Activated naive CD4-positive, alpha-beta T cell treated with anti-CD3 and anti-CD28 coated beads, Interleukin-2, amount 10 ng/mL, durations not matched to agents 7 days and 5 days (primary cell): ENCODE measurements at regions not wholly inside any gene's neighbourhood (a gene's known extent, or its start where the extent isn't known, plus 50 kb on each side); places are given as distances from the start of the nearest gene placed in this dataset.
A peak's percentile ranks its signal among the peaks of the same experiment; 100 is the strongest.

ENCODE experiments used
- CTCF ChIA-PET: fragments of 350-600 bp; sonication (Branson Sonifier 250); formaldehyde crosslinking; loops from one replicate; lab custom pipeline; 2021; ENCODE audit warnings: antibody characterized with exemption; lab: Charles Lee
- DNase-seq: peaks from one replicate; pipeline ENCODE4 v3.0.0-alpha.2; 2020
- H3K27ac Mint-ChIP-seq: one replicate; pipeline ENCODE4 v1.8.0; 2021; ENCODE audit warnings: mild to moderate bottlenecking, moderate library complexity, mixed read lengths
- H3K27me3 Mint-ChIP-seq: one replicate; pipeline ENCODE4 v1.8.0; 2021; ENCODE audit warnings: mild to moderate bottlenecking, mixed read lengths
- H3K36me3 Mint-ChIP-seq: one replicate; pipeline ENCODE4 v1.8.0; 2021; ENCODE audit warnings: mixed read lengths
- H3K4me1 Mint-ChIP-seq: one replicate; pipeline ENCODE4 v1.8.0; 2021; ENCODE audit warnings: mixed read lengths
- H3K4me3 Mint-ChIP-seq: one replicate; pipeline ENCODE4 v1.8.0; 2021; ENCODE audit warnings: mild to moderate bottlenecking, moderate library complexity, mixed read lengths
- H3K9me3 Mint-ChIP-seq: one replicate; pipeline ENCODE4 v1.8.0; 2021; ENCODE audit warnings: mixed read lengths

DNA sequence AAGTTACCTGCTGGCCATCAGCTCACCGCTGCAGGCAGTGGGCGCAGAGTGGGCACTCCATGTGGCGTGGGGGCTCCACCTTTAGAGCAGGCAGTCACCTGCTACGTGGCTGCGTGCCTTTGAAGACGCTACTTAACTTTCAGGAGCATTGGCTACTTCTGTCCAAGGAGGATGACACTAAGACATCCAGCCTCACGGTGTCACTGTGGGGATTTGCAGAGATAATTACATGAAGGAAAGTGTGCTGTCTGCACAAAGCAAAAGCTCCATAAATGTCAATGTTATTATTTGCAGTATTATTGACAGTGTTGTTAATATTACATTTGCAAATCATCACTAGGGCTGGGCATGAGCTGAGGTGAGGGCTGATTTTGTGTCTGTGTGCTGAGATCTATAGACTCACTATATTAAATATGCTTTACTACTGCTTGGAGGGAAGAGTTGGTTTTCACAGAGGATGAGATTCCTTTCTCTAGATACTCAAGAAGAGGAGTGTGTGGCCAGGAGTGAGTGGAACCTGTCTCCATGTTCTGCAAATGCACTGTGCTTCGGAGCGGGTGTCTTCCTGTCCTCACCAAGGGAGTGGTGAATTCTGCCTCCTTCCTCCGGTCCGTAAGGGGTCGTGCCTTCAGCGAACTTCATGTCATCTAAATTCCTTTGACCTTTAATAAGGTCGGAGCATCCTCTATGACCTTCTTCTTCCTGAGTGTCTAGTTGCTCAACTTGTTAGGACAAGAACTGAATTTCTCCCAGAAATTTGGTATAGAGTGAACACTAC is 165.8 kb upstream of the SYNDIG1 start:
- Mint-ChIP-seq H3K36me3 (no peaks in the 10 kb centered on the region), H3K27me3 (peaks cover 24% of the 10 kb centered on the region), H3K4me1 (peaks cover 6% of the 10 kb centered on the region), H3K9me3 (no peaks in the 10 kb centered on the region), H3K27ac (no peak overlapping the region), H3K4me3 (no peak overlapping the region)
- CTCF ChIA-PET, result interaction anchor here (0.5 to 1.2 kb wide), 2 partner anchors 20 to 485 kb away, joined by 3 read pairs; no protein-coding TSS in a partner anchor
- DNase-seq, result peak; percentile 31

DNA sequence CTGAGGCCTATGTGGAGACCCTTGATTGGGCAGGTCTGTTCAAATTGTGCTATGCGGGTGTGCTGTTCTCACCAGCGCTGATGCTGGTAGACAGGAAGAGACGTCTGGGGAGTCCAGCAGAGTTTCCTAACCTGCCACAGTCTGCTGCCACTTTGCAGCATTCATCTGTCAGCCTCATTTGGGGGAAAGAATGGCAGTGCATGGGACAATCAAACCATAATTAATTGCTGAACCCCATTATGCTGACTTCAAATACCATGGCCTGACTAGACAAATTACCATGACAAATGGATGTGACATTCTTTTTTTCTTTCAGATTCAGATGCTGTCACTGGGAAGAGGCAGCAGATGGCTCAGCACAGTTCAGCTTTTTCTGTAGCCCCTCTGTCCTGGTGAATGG is 171.4 kb upstream of the SYNDIG1 start:
- Mint-ChIP-seq H3K36me3 (no peaks in the 10 kb centered on the region), H3K4me3 (no peak overlapping the region), H3K27ac (no peak overlapping the region), H3K9me3 (no peaks in the 10 kb centered on the region), H3K27me3 (peaks cover 17% of the 10 kb centered on the region), H3K4me1 (no peaks in the 10 kb centered on the region)
- DNase-seq, result no peak
- CTCF ChIA-PET, result no interaction called here

DNA sequence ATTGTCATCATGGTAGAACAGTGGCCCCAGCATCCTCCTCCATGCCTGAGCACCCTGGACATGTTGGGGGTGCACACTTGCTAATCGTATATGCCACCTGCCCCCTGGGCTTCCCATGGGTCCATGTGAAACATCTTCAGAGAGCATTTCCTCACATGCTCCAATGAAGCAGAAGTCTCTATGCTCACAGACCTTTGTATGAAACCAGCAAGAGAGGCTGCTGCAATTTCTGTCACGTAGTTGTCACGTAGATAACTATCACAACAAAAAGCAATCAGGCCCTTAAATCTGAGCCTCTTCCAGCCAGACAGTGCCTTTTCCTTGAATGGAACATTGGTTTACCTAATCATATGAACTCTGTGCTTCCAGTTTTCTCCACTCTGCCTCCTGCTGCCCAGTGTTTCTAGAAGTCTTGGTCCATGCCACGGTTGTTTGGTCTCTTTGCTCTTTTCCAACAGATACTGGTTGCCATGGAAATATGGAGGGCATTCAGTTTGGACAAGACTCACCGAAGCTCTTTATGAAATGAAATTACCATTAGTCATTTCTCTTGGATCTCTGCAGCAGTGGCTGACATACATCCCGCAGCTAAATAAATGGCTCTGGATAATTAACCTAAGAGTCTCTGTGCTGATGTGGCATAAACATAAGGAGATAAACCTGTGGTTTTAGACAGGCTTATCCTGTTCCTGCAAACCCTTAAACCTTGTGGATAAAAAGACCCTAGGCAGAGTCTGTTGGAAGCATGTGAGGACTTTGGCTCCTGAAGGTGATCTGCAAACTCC is 172.8 kb upstream of the SYNDIG1 start:
- Mint-ChIP-seq H3K36me3 (no peaks in the 10 kb centered on the region), H3K9me3 (no peaks in the 10 kb centered on the region), H3K4me3 (no peak overlapping the region), H3K4me1 (peaks cover under 1% of the 10 kb centered on the region), H3K27me3 (peaks cover 7% of the 10 kb centered on the region), H3K27ac (no peak overlapping the region)
- CTCF ChIA-PET, result interaction anchor here (1.1 kb wide), 1 partner anchor 20 kb away, joined by 3 read pairs; no protein-coding TSS in a partner anchor
- DNase-seq, result no peak

DNA sequence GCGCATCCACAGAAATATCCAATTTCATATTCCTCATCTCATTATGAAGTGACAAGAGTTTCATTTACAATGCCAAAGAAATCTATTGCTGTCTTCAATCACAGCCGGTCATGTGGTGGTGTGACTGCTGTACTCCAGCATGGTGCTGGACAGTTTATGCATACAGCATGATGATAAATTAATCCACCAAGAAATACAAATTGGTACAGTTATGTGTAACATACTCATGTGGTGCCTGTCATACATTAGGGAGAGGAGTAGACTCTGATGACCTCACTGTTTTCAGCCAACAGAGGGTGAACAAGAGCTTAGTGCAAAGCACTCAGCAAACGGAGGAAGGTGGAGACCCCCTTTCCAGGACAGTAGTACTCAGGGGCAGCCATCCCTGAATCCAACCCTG is 178.4 kb upstream of the SYNDIG1 start:
- H3K27ac Mint-ChIP-seq, result no peak overlapping the region
- no peaks in the 10 kb centered on the region for H3K27me3 Mint-ChIP-seq
- H3K36me3 Mint-ChIP-seq, result peaks cover 1% of the 10 kb centered on the region
- DNase-seq, result no peak
- H3K4me3 Mint-ChIP-seq, result no peak overlapping the region
- peaks cover 5% of the 10 kb centered on the region for H3K9me3 Mint-ChIP-seq
- H3K4me1 Mint-ChIP-seq, result peaks cover 27% of the 10 kb centered on the region
- CTCF ChIA-PET, result interaction anchor here (0.8 to 1.3 kb wide), 2 partner anchors 19 to 20 kb away, joined by 3 read pairs; no protein-coding TSS in a partner anchor

DNA sequence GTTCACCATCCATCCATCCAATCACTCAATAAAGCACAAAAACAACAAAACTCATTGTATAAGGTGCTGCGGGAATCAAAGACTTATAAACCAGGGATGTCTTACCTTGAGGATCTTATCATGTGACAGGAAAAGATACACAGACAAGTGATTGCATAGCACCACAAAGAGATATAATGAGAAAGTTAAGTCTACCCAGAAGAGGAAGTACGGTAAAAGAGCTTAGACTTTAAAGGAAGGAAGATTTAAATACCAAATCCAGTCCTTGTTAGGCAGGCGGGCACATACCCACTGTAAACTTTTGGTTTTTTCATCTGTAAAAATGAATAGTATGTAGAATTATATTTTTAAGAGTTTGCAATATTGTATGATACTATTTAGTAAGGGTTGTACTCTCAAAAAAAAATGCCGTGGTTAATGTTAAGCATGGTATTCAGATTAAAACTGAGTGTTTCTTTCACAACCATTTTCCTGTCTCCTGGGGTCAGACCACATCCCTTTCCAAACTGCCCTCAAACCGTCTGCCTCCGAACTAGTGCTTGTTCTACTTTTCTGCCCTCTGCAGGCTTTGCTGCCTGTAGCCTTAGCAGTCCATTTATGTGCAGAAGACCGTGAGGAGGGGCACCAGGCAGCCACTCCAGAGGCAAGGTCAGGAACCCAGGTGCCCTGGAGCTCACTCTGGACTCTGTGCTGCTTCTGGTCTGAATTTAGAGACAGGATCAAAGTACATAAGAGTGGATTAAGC is 179.5 kb upstream of the SYNDIG1 start:
- DNase-seq, result peak; percentile 65
- CTCF ChIA-PET, result interaction anchor here (0.8 to 1.3 kb wide), 2 partner anchors 19 to 20 kb away, joined by 3 read pairs; no protein-coding TSS in a partner anchor
- Mint-ChIP-seq H3K9me3 (peaks cover 5% of the 10 kb centered on the region), H3K27me3 (no peaks in the 10 kb centered on the region), H3K4me1 (peaks cover 27% of the 10 kb centered on the region), H3K27ac (peak overlapping the region; percentile 70), H3K36me3 (peaks cover 1% of the 10 kb centered on the region), H3K4me3 (peak overlapping the region; percentile 11)

DNA sequence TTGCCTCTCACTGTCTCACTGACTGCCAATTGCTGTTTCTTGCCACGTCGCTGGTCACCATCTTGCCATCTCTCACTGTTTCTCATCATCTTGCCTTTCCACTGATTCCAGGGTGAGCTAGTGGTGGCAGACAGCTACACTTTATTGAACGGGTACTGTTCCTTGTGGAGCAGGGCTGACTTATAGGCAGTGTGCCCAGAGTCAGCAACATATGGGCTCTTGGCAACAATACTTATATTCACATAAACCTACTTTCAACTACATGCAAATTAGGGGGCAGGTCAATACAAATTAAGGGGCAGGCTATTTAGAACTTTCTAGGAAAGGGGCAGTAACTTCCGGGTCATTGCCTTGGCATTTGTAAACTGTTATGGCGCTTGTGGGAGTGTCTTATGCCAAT is 186.2 kb upstream of the SYNDIG1 start:
- Mint-ChIP-seq H3K4me1 (peaks cover under 1% of the 10 kb centered on the region), H3K36me3 (no peaks in the 10 kb centered on the region), H3K4me3 (no peak overlapping the region), H3K9me3 (peaks cover 2% of the 10 kb centered on the region), H3K27ac (no peak overlapping the region), H3K27me3 (peaks cover 4% of the 10 kb centered on the region)
- no peak for DNase-seq
- CTCF ChIA-PET, result no interaction called here

GRCh38 chr20:24277196-24277595 is 192.2 kb upstream of the SYNDIG1 start:
- H3K9me3 Mint-ChIP-seq, result peaks cover 9% of the 10 kb centered on the region
- no peaks in the 10 kb centered on the region for H3K36me3 Mint-ChIP-seq
- H3K4me1 Mint-ChIP-seq, result peaks cover 6% of the 10 kb centered on the region
- no peak overlapping the region for H3K27ac Mint-ChIP-seq
- no peak overlapping the region for H3K4me3 Mint-ChIP-seq
- CTCF ChIA-PET, result no interaction called here
- H3K27me3 Mint-ChIP-seq, result peaks cover 17% of the 10 kb centered on the region
- no peak for DNase-seq

DNA sequence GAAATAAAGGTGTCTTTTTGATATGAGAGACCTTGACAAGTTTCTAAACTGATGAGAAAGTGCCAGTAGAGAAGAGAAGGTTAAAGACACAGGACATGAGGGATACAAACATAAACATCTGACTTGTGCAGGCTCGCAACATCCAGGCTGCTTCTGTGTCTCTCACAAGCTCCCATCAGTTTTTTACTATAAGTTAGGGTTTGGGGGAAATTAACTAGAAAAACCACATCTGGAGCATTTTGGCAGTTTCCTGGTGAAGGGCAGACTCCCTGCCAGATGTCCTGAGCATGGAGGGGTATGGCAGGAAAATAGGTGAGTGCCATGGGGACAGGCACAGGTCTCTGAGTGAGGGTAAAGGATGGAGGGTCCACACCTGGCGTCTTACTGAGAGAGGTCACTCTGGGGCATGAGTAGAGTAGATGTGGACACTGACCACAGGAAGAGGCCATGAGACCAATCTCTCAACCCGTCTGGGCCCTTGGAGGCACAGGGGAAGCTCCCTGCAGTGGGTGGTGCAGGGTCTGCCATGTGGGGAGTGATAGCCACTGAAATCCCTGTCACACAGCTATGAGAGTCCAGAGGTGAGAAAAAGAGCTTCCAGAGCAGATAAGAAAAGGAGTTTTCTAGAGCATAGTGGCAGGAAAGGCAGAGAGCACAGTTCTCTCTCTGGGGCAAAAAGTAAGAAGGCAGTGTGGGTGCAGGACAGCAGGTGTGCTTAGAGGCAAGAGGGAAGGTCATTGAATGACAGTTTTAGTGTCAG is 193.3 kb upstream of the SYNDIG1 start:
- no peak for DNase-seq
- H3K4me3 Mint-ChIP-seq, result no peak overlapping the region
- peaks cover 6% of the 10 kb centered on the region for H3K4me1 Mint-ChIP-seq
- peaks cover 9% of the 10 kb centered on the region for H3K9me3 Mint-ChIP-seq
- peaks cover 15% of the 10 kb centered on the region for H3K27me3 Mint-ChIP-seq
- CTCF ChIA-PET, result no interaction called here
- no peak overlapping the region for H3K27ac Mint-ChIP-seq
- no peaks in the 10 kb centered on the region for H3K36me3 Mint-ChIP-seq

GRCh38 chr20:24273251-24273650 is 196.2 kb upstream of the SYNDIG1 start:
- CTCF ChIA-PET, result no interaction called here
- peaks cover 6% of the 10 kb centered on the region for H3K4me1 Mint-ChIP-seq
- H3K9me3 Mint-ChIP-seq, result peaks cover 9% of the 10 kb centered on the region
- H3K27ac Mint-ChIP-seq, result no peak overlapping the region
- DNase-seq, result no peak
- peaks cover 17% of the 10 kb centered on the region for H3K27me3 Mint-ChIP-seq
- no peak overlapping the region for H3K4me3 Mint-ChIP-seq
- no peaks in the 10 kb centered on the region for H3K36me3 Mint-ChIP-seq

DNA sequence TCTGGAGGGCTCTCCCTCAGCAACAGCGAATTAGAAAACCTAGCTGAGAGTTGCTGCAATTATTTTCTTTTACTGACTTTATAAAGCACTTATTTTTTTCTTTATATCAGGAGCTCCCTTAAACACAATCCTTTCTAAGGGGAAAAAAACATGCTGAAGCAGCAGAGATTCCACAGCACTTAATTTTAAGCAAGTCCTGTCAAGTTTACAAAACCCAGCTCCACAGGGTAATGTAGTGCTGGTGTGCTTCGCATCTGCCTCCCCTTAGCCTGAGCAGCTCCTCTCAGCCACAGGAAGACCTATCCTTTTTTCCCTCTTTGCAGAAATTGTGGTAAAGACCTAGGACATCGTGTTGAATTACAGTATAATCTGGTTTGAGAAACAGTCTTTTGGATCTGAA is 208.1 kb upstream of the SYNDIG1 start:
- no peaks in the 10 kb centered on the region for H3K4me1 Mint-ChIP-seq
- H3K27ac Mint-ChIP-seq, result no peak overlapping the region
- H3K9me3 Mint-ChIP-seq, result no peaks in the 10 kb centered on the region
- DNase-seq, result no peak
- H3K36me3 Mint-ChIP-seq, result no peaks in the 10 kb centered on the region
- CTCF ChIA-PET, result no interaction called here
- no peak overlapping the region for H3K4me3 Mint-ChIP-seq
- peaks cover 23% of the 10 kb centered on the region for H3K27me3 Mint-ChIP-seq

- no peaks in the 10 kb centered on the region for H3K4me1 Mint-ChIP-seq
- no peaks in the 10 kb centered on the region for H3K9me3 Mint-ChIP-seq
- H3K27ac Mint-ChIP-seq, result no peak overlapping the region
- no peak for DNase-seq
- H3K36me3 Mint-ChIP-seq, result no peaks in the 10 kb centered on the region
- CTCF ChIA-PET, result no interaction called here
- no peak overlapping the region for H3K4me3 Mint-ChIP-seq
- H3K27me3 Mint-ChIP-seq, result peaks cover 20% of the 10 kb centered on the region
These were observed 212.3 kb upstream of the SYNDIG1 start for GRCh38 chr20:24257171-24257570.

GRCh38 chr20:24256307-24256706 is 213.1 kb upstream of the SYNDIG1 start:
- H3K27ac Mint-ChIP-seq, result no peak overlapping the region

DNA sequence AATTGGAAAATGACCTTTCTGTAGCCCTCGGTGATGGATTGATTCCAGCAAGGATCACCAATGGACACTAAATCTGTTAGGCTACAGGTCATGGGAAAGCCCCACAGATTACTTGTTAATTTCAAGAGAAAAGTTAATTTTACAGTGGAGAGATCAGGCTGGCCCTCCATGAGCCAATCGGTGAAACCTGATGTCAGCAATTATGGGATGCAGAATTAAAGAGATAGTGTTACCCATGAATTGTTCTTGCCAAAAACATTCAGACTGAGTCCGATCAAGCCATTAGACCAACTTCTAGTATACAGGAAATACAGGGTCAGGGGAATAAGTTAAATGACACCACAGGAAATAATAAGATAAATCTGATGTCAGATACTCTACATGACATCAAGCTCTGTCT is 214.9 kb upstream of the SYNDIG1 start:
- H3K27me3 Mint-ChIP-seq, result peaks cover 9% of the 10 kb centered on the region
- H3K4me3 Mint-ChIP-seq, result no peak overlapping the region
- H3K9me3 Mint-ChIP-seq, result no peaks in the 10 kb centered on the region
- no peaks in the 10 kb centered on the region for H3K36me3 Mint-ChIP-seq
- no peaks in the 10 kb centered on the region for H3K4me1 Mint-ChIP-seq
- CTCF ChIA-PET, result no interaction called here
- no peak for DNase-seq
- no peak overlapping the region for H3K27ac Mint-ChIP-seq

More at GRCh38 chr20:24256307-24256706, 213.1 kb upstream of the SYNDIG1 start:
- H3K4me3 Mint-ChIP-seq, result no peak overlapping the region
- H3K27me3 Mint-ChIP-seq, result peaks cover 13% of the 10 kb centered on the region
- no peak for DNase-seq
- no peaks in the 10 kb centered on the region for H3K36me3 Mint-ChIP-seq
- H3K4me1 Mint-ChIP-seq, result no peaks in the 10 kb centered on the region
- H3K9me3 Mint-ChIP-seq, result no peaks in the 10 kb centered on the region
- CTCF ChIA-PET, result no interaction called here
